CD14-positive monocyte (primary cell): ENCODE measurements at regions not wholly inside any gene's neighbourhood (a gene's known extent, or its start where the extent isn't known, plus 50 kb on each side); places are given as distances from the start of the nearest gene placed in this dataset.

ENCODE experiments used
- DNase-seq, 3 donors: peaks; one replicate each; pipeline ENCODE4 v3.0.0-alpha.2; 2011 to 2022
- H2AFZ ChIP-seq: 2 replicates; pipeline ENCODE4 v1.6.0; 2012; ENCODE audit warnings: mild to moderate bottlenecking, low read depth, low read length, inconsistent platforms; ENCODE audit not compliant: insufficient read depth, poor library complexity, severe bottlenecking
- H3K27ac ChIP-seq, 2 donors: 1 replicate in 1 of 2; 2 replicates in 1 of 2; pipeline ENCODE4 v1.5.1; 2012 to 2013; ENCODE audit warnings: low read length in 2 of 2, control low read depth in 1 of 2, inconsistent platforms in 1 of 2, low read depth in 1 of 2, mild to moderate bottlenecking in 1 of 2
- H3K27me3 ChIP-seq, 2 donors: one replicate each; pipeline versions ENCODE4 v1.6.0 to v1.6.1; 2011 to 2013; ENCODE audit warnings: low read length in 2 of 2; ENCODE audit not compliant: control insufficient read depth in 2 of 2, insufficient read depth in 2 of 2
- H3K36me3 ChIP-seq, 2 donors: replicated peaks in 1 of 2; 1 replicate in 1 of 2; 2 replicates in 1 of 2; pipeline versions ENCODE4 v1.5.1 to v1.6.1; 2012 to 2013; ENCODE audit warnings: low read length in 2 of 2, control low read depth in 1 of 2, inconsistent platforms in 1 of 2, mild to moderate bottlenecking in 1 of 2; ENCODE audit not compliant: insufficient read depth in 2 of 2, control insufficient read depth in 1 of 2
- H3K4me1 ChIP-seq, 2 donors: 1 replicate in 1 of 2; 2 replicates in 1 of 2; pipeline versions ENCODE4 v1.5.1 to v1.6.1; 2012 to 2013; ENCODE audit warnings: low read length in 2 of 2, control low read depth in 1 of 2, inconsistent platforms in 1 of 2, mild to moderate bottlenecking in 1 of 2, moderate library complexity in 1 of 2; ENCODE audit not compliant: insufficient read depth in 2 of 2, control insufficient read depth in 1 of 2
- H3K4me2 ChIP-seq: replicated peaks from 2 replicates; pipeline ENCODE3; 2012; ENCODE audit warnings: low read length, moderate library complexity, mild to moderate bottlenecking; ENCODE audit not compliant: poor library complexity, severe bottlenecking; ENCODE audit errors: extremely low read depth
- H3K4me3 ChIP-seq, 3 experiments: fragments of 200-600 bp in 1 of 3; sonication (generic) in 1 of 3; replicated peaks in 1 of 3; 1 replicate in 2 of 3; 2 replicates in 1 of 3; pipeline ENCODE4 v1.5.1; 2011 to 2013; ENCODE audit warnings: low read length in 3 of 3, mild to moderate bottlenecking in 3 of 3, control low read depth in 2 of 3, low read depth in 2 of 3, inconsistent platforms in 1 of 3, moderate library complexity in 1 of 3
- H3K79me2 ChIP-seq: 2 replicates; pipeline ENCODE4 v1.6.0; 2012; ENCODE audit warnings: mild to moderate bottlenecking, control low read depth, inconsistent platforms, low read length, moderate library complexity; ENCODE audit not compliant: insufficient read depth
- H3K9ac ChIP-seq: 2 replicates; pipeline ENCODE4 v1.6.0; 2017; ENCODE audit warnings: low read length, mild to moderate bottlenecking; ENCODE audit not compliant: insufficient read depth, poor library complexity, severe bottlenecking
- H3K9me3 ChIP-seq, 2 donors: replicated peaks in 1 of 2; 1 replicate in 1 of 2; 2 replicates in 1 of 2; pipeline versions ENCODE4 v1.5.1 to v1.6.1; 2012 to 2013; ENCODE audit warnings: low read length in 2 of 2, control low read depth in 1 of 2; ENCODE audit not compliant: control insufficient read depth in 1 of 2, insufficient read depth in 1 of 2
- H4K20me1 ChIP-seq: 2 replicates; pipeline ENCODE4 v1.6.0; 2012; ENCODE audit warnings: mild to moderate bottlenecking, low read length, control low read depth, moderate library complexity; ENCODE audit not compliant: insufficient read depth
- H3K27ac Mint-ChIP-seq, 7 donors: one replicate each; pipeline ENCODE4 v1.8.0; 2020; ENCODE audit warnings: mild to moderate bottlenecking in 7 of 7, mixed read lengths in 7 of 7, moderate library complexity in 6 of 7, inconsistent platforms in 2 of 7
- H3K27me3 Mint-ChIP-seq, 3 donors: one replicate each; pipeline ENCODE4 v1.8.0; 2021 to 2022; ENCODE audit warnings: low read depth in 3 of 3, mild to moderate bottlenecking in 3 of 3, mixed read lengths in 3 of 3, moderate library complexity in 3 of 3, inconsistent platforms in 1 of 3
- H3K36me3 Mint-ChIP-seq, 2 donors: one replicate each; pipeline ENCODE4 v1.8.0; 2020; ENCODE audit warnings: mixed read lengths in 2 of 2, inconsistent platforms in 1 of 2, mild to moderate bottlenecking in 1 of 2
- H3K4me1 Mint-ChIP-seq: one replicate; pipeline ENCODE4 v1.8.0; 2020; ENCODE audit warnings: mild to moderate bottlenecking, mixed read lengths
- H3K4me3 Mint-ChIP-seq, 2 donors: one replicate each; pipeline ENCODE4 v1.8.0; 2020; ENCODE audit warnings: mild to moderate bottlenecking in 2 of 2, mixed read lengths in 2 of 2, moderate library complexity in 1 of 2
- H3K9me3 Mint-ChIP-seq, 7 donors: one replicate each; pipeline ENCODE4 v1.8.0; 2020 to 2022; ENCODE audit warnings: mixed read lengths in 7 of 7, mild to moderate bottlenecking in 6 of 7, moderate library complexity in 6 of 7, inconsistent platforms in 2 of 7
- CTCF ChIP-seq: fragments of 200-600 bp; IDR thresholded peaks from one replicate; pipeline ENCODE4 v1.8.0; 2022; ENCODE audit warnings: antibody characterized with exemption, mild to moderate bottlenecking
- WGBS: methylation state at CpG from one replicate; pipeline ENCODE4 v1.1.5; 2013; ENCODE audit warnings: missing lambda C conversion rate; ENCODE audit not compliant: insufficient coverage; 5-methylcytosine and 5-hydroxymethylcytosine counted together
- intact Hi-C, 2 donors: fragments of 100-400 bp; cut with micrococcal nuclease; formaldehyde crosslinking; loops; one replicate each; pipeline versions ENCODE4 v1.15.0 to v1.15.1; 2023

GRCh38 chr12:25745281-25745680, 192.2 kb upstream of the LMNTD1 start:
- Mint-ChIP-seq H3K4me1 (no peaks in the 10 kb centered on the region), H3K4me3 (no peak overlapping the region)

GRCh38 chr12:25746131-25746530, 193.0 kb upstream of the LMNTD1 start:
- no peak for TF ChIP-seq CTCF
- Histone ChIP-seq H3K4me2 (no peak overlapping the region), H3K4me1 (no peaks in the 10 kb centered on the region), H3K27ac (no peak overlapping the region), H4K20me1 (no peaks in the 10 kb centered on the region), H3K9me3 (no peaks in the 10 kb centered on the region), H3K36me3 (no peaks in the 10 kb centered on the region), H3K27me3 (no peaks in the 10 kb centered on the region), H3K79me2 (no peaks in the 10 kb centered on the region), H2AFZ (no peak overlapping the region), H3K4me3 (no peak overlapping the region), H3K9ac (no peak overlapping the region)
- intact Hi-C loops = no loop called here
- Mint-ChIP-seq H3K4me1 (no peaks in the 10 kb centered on the region), H3K27me3 (peaks cover 0 to 3% (median 0%) of the 10 kb centered on the region in 3 donors), H3K4me3 (no peak overlapping the region), H3K36me3 (no peaks in the 10 kb centered on the region), H3K27ac (no peak overlapping the region), H3K9me3 (peaks cover 0 to 4% (median 0%) of the 10 kb centered on the region in 7 donors)
- DNase-seq = no peak

More at GRCh38 chr12:25745281-25745680, 192.2 kb upstream of the LMNTD1 start:
- H3K27ac ChIP-seq = no peak overlapping the region
- H3K79me2 ChIP-seq = no peaks in the 10 kb centered on the region
- no peaks in the 10 kb centered on the region for H3K4me1 ChIP-seq
- intact Hi-C loops = no loop called here
- H4K20me1 ChIP-seq = no peaks in the 10 kb centered on the region
- Mint-ChIP-seq H3K27ac (no peak overlapping the region), H3K9me3 (peaks cover 0 to 6% (median 3%) of the 10 kb centered on the region in 7 donors), H3K36me3 (no peaks in the 10 kb centered on the region), H3K27me3 (peaks cover 0 to 3% (median 0%) of the 10 kb centered on the region in 3 donors)
- no peak overlapping the region for H2AFZ ChIP-seq
- no CpG with 5 or more reads among the region's 2 CpGs for WGBS
- H3K9me3 ChIP-seq = no peaks in the 10 kb centered on the region
- H3K4me3 ChIP-seq = no peak overlapping the region
- H3K4me2 ChIP-seq = no peak overlapping the region
- no peaks in the 10 kb centered on the region for H3K36me3 ChIP-seq
- H3K27me3 ChIP-seq = no peaks in the 10 kb centered on the region
- no peak overlapping the region for H3K9ac ChIP-seq
- DNase-seq = no peak
- TF ChIP-seq CTCF = no peak
